Stomach (tissue), 8 donors: ENCODE measurements at regions not wholly inside any gene's neighbourhood (a gene's known extent, or its start where the extent isn't known, plus 50 kb on each side); places are given as distances from the start of the nearest gene placed in this dataset.

Experiments used
- DNase-seq, 2 donors: peaks; one replicate each; pipeline versions ENCODE4 v3.0.0 to v3.0.0-alpha.2; 2013 to 2019
- H3K27ac ChIP-seq, 5 donors: fragments of 200-600 bp in 4 of 5; sonication (generic) in 4 of 5; one replicate each; pipeline ENCODE4 v1.5.1; 2013 to 2019; ENCODE audit warnings: mild to moderate bottlenecking in 1 of 5, moderate library complexity in 1 of 5
- H3K27me3 ChIP-seq, 3 donors: fragments of 200-600 bp; sonication (generic); one replicate each; pipeline ENCODE4 v1.5.1; 2017 to 2019; ENCODE audit warnings: mixed run types in 1 of 3
- H3K36me3 ChIP-seq, 4 donors: fragments of 200-600 bp; sonication (generic); 1 replicate in 3 of 4; 2 replicates in 1 of 4; pipeline ENCODE4 v1.5.1; 2016 to 2019
- H3K4me1 ChIP-seq, 4 donors: fragments of 200-600 bp; sonication (generic); one replicate each; pipeline ENCODE4 v1.5.1; 2016 to 2019
- H3K4me3 ChIP-seq, 4 donors: fragments of 200-600 bp; sonication (generic) in 3 of 4; one replicate each; pipeline ENCODE4 v1.5.1; 2016 to 2019; ENCODE audit warnings: mild to moderate bottlenecking in 1 of 4
- H3K9me3 ChIP-seq, 4 donors: fragments of 200-600 bp; sonication (generic); one replicate each; pipeline ENCODE4 v1.5.1; 2016 to 2019
- CTCF ChIP-seq, 7 experiments: fragments of 450-650 bp in 4 of 7; fragments of 200-600 bp in 3 of 7; sonication (generic) in 3 of 7; IDR thresholded peaks; one replicate each; pipeline ENCODE4 v1.5.1; 2016 to 2019; ENCODE audit warnings: antibody characterized with exemption in 7 of 7, control low read depth in 2 of 7, mild to moderate bottlenecking in 1 of 7
- EP300 ChIP-seq: sonication (generic); formaldehyde crosslinking; IDR thresholded peaks from one replicate; pipeline ENCODE4 v1.6.1; 2017; ENCODE audit warnings: antibody characterized with exemption
- POLR2A ChIP-seq, 4 donors: fragments of 450-650 bp; IDR thresholded peaks; one replicate each; pipeline ENCODE4 v1.6.1; 2016; ENCODE audit warnings: antibody characterized with exemption in 4 of 4, control low read depth in 2 of 4, mild to moderate bottlenecking in 1 of 4, moderate library complexity in 1 of 4
- POLR2AphosphoS5 ChIP-seq, 3 donors: sonication (generic); formaldehyde crosslinking; IDR thresholded peaks; one replicate each; pipeline ENCODE4 v1.6.1; 2016; ENCODE audit warnings: antibody characterized with exemption in 3 of 3
- WGBS, 5 donors: extraction: QIAGEN DNeasy Blood & Tissue Kit in 3 of 5; methylation state at CpG; one replicate each; pipeline versions ENCODE4 v1.1.5 to v1.1.7; 2013 to 2018; 5-methylcytosine and 5-hydroxymethylcytosine counted together
- intact Hi-C: fragments of 100-400 bp; cut with DNase I; formaldehyde crosslinking; loops from one replicate; pipeline ENCODE4 v1.15.1; 2023; ENCODE audit warnings: low total_unique reads
- donor health status: healthy with polysubstance abuse.
- donor health status: Bipolar disorder and iron deficiency.
- donor health status: healthy.

GRCh38 chr18:56373601-56374000 is 264.8 kb downstream of the TXNL1 start:
- no peak overlapping the region for H3K27ac ChIP-seq
- no peak for DNase-seq
- H3K4me1 ChIP-seq, result peaks cover 0 to 8% (median 0%) of the 10 kb centered on the region in 4 donors
- no peaks in the 10 kb centered on the region for H3K9me3 ChIP-seq
- 56 to 95% (median 84%) methylated on average over 2 of the region's 2 CpGs for WGBS, 5 donors
- H3K36me3 ChIP-seq, result no peaks in the 10 kb centered on the region
- TF ChIP-seq EP300, result no peak
- no peak for TF ChIP-seq POLR2AphosphoS5 (IDR thresholded peaks at IDR 0.05)
- no peak for TF ChIP-seq CTCF (IDR thresholded peaks at IDR 0.05)
- TF ChIP-seq POLR2A (IDR thresholded peaks at IDR 0.05), result no peak
- no peaks in the 10 kb centered on the region for H3K27me3 ChIP-seq
- no peak overlapping the region for H3K4me3 ChIP-seq
- intact Hi-C loops, result no loop called here

GRCh38 chr18:56368066-56368465 is 270.3 kb downstream of the TXNL1 start:
- Histone ChIP-seq H3K9me3 (no peaks in the 10 kb centered on the region), H3K4me3 (no peak overlapping the region), H3K36me3 (no peaks in the 10 kb centered on the region), H3K4me1 (no peaks in the 10 kb centered on the region), H3K27me3 (no peaks in the 10 kb centered on the region), H3K27ac (no peak overlapping the region)
- intact Hi-C loops, result no loop called here
- no peak for TF ChIP-seq POLR2A (IDR thresholded peaks at IDR 0.05)
- TF ChIP-seq POLR2AphosphoS5 (IDR thresholded peaks at IDR 0.05), result no peak
- no peak for TF ChIP-seq EP300
- no peak for TF ChIP-seq CTCF (IDR thresholded peaks at IDR 0.05)
- DNase-seq, result no peak
- WGBS, 5 donors, result 92 to 100% (median 97%) methylated on average over 4 to 5 of the region's 5 CpGs

GRCh38 chr18:56358608-56359280 is 279.6 kb downstream of the TXNL1 start:
- Histone ChIP-seq H3K27ac (no peak overlapping the region), H3K4me3 (no peak overlapping the region), H3K9me3 (peaks cover 0 to 17% (median 8%) of the 10 kb centered on the region in 4 donors), H3K27me3 (no peaks in the 10 kb centered on the region), H3K4me1 (no peaks in the 10 kb centered on the region), H3K36me3 (no peaks in the 10 kb centered on the region)
- intact Hi-C loops, result no loop called here
- DNase-seq, result no peak
- no peak for TF ChIP-seq EP300
- TF ChIP-seq POLR2A (IDR thresholded peaks at IDR 0.05), result no peak
- no peak for TF ChIP-seq POLR2AphosphoS5 (IDR thresholded peaks at IDR 0.05)
- TF ChIP-seq CTCF (IDR thresholded peaks at IDR 0.05), result no peak
- 83 to 97% (median 84%) methylated on average over 5 of the region's 5 CpGs for WGBS, 5 donors

- DNase-seq, result no peak
- Histone ChIP-seq H3K4me1 (no peaks in the 10 kb centered on the region), H3K27ac (no peak overlapping the region), H3K4me3 (no peak overlapping the region), H3K9me3 (no peaks in the 10 kb centered on the region), H3K27me3 (no peaks in the 10 kb centered on the region), H3K36me3 (no peaks in the 10 kb centered on the region)
- TF ChIP-seq POLR2A (IDR thresholded peaks at IDR 0.05), result no peak
- TF ChIP-seq EP300, result no peak
- TF ChIP-seq POLR2AphosphoS5 (IDR thresholded peaks at IDR 0.05), result no peak
- TF ChIP-seq CTCF (IDR thresholded peaks at IDR 0.05), result no peak
- intact Hi-C loops, result no loop called here
- WGBS, 5 donors, result 86 to 97% (median 91%) methylated on average over 2 of the region's 2 CpGs
Measured at GRCh38 chr18:56353663-56354260, 284.6 kb downstream of the TXNL1 start.
